ENCODE measurements at regions not wholly inside any gene's neighbourhood (a gene's known extent, or its start where the extent isn't known, plus 50 kb on each side); places are given as distances from the start of the nearest gene placed in this dataset.

GRCh38 chr15:87604857-87605446, 651.6 kb downstream of the NTRK3 start:
- DNase-seq (ENCODE audit: low spot score) (no peak), ATAC-seq (ENCODE audit: low FRiP score) (no peak)
- TF ChIP-seq, protein P1, sequence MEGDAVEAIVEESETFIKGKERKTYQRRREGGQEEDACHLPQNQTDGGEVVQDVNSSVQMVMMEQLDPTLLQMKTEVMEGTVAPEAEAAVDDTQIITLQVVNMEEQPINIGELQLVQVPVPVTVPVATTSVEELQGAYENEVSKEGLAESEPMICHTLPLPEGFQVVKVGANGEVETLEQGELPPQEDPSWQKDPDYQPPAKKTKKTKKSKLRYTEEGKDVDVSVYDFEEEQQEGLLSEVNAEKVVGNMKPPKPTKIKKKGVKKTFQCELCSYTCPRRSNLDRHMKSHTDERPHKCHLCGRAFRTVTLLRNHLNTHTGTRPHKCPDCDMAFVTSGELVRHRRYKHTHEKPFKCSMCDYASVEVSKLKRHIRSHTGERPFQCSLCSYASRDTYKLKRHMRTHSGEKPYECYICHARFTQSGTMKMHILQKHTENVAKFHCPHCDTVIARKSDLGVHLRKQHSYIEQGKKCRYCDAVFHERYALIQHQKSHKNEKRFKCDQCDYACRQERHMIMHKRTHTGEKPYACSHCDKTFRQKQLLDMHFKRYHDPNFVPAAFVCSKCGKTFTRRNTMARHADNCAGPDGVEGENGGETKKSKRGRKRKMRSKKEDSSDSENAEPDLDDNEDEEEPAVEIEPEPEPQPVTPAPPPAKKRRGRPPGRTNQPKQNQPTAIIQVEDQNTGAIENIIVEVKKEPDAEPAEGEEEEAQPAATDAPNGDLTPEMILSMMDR (IDR thresholded peaks at IDR 0.05) = no peak

DNA sequence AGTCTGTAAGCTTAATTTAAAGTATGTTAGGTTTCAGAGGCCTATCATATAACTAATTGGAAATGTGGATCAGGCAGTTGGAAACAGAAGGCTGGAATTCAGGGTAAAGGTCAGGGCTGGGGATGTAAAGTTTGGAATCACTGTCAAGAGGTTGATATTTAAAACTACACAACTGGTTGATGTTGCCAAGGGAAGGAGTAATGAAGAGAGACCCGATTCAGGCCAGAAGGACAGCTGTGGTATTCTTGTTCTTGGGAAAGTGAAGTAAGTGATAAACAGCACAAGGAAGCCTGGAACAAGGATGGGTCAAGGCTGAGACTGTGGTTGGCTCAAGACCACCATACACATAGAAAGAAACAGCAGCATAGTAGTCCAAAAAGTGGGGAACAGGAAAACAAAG, 654.2 kb downstream of the NTRK3 start:
- TF ChIP-seq, protein P1 (IDR thresholded peaks at IDR 0.05) = no peak
- no peak for ATAC-seq (ENCODE audit: low FRiP score)
- no peak for DNase-seq (ENCODE audit: low spot score)

DNA sequence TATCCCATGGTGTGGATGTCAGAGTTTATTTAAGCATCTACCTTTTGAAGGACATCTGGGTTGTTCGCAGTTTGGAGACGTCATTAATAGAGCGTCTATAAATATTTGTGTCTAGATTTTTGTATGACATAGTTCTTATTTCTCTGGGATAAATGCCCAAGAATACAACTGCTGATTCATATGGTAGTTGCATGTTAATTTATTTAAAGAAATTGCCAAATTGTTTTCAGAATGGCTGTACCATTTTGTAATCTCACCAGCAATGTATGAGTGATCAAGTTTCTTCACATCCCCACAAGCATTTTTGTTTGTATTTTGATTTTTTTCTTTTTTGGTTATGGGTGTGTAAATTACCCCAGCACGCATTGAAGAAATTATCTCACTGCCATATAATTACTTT, 656.9 kb downstream of the NTRK3 start:
- DNase-seq (ENCODE audit: low spot score) = no peak
- TF ChIP-seq, protein P1 (IDR thresholded peaks at IDR 0.05) = no peak
- no peak for ATAC-seq (ENCODE audit: low FRiP score)

DNA sequence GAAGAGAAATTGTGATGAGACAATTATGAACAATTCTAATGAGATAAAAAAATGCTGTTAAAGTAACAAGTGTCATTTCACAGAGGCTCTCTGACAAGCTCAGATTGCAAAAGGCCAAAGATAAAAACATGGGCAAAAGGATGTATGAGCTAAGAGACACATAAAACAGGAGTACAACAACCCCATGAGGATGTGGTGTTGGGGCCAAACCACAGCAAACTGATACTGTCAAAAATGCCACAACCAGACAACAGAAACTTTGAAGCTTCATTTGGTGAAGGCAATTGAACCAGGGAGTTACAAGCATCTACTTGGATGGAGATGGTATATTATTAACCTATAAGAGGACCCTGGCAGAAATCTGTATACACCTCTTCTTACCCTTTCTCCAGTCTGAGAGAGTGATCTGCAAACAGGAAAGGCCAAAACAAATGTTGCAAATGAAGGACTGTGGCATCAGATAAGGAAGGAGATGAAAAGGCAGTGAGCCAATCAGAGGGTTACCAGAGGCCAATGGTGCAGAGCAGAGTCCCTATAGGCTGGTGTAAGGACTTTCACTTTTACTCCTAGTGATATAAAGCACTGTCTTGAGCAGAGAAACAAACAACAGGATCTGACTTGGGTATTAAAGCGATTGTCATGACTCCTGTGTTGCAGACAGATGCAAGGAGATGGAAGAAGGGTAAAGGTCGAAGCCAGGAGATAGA, 659.0 kb downstream of the NTRK3 start:
- TF ChIP-seq, protein P1 (IDR thresholded peaks at IDR 0.05) = no peak
- ATAC-seq (ENCODE audit: low FRiP score) = no peak
- DNase-seq (ENCODE audit: low spot score) = no peak

- TF ChIP-seq, protein P1 (IDR thresholded peaks at IDR 0.05) = no peak
- DNase-seq (ENCODE audit: low spot score) = no peak
- no peak for ATAC-seq (ENCODE audit: low FRiP score)
Observed at GRCh38 chr15:87591582-87591981, 665.0 kb downstream of the NTRK3 start.

DNA sequence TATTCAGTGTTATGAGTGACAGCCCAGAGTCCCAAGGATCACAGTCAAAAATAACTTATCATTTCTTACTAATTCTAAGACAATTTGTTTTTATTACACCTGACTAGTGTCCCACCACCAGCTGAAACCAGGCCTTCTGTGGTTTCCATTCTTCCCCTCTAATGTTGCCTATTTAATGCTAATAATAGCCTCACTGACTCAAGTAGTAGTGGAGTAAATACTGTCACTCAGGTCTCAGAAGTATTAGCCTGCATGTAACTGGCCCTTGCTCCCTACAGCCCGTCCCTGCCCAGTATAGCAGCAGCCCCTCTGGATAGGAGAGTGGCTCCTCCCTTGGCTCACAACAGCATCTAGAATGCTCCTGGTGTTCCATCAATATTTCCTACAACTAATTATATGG, 665.5 kb downstream of the NTRK3 start:
- ATAC-seq (ENCODE audit: low FRiP score) (no peak), DNase-seq (ENCODE audit: low spot score) (no peak)
- TF ChIP-seq, protein P1 (IDR thresholded peaks at IDR 0.05) = no peak

GRCh38 chr15:87589134-87589533, 667.4 kb downstream of the NTRK3 start:
- DNase-seq (ENCODE audit: low spot score) (no peak), ATAC-seq (ENCODE audit: low FRiP score) (no peak)
- TF ChIP-seq, protein P1 (IDR thresholded peaks at IDR 0.05) = no peak

All from omental fat pad (tissue), 3 donors.